Loucy (cell line): ENCODE measurements at regions not wholly inside any gene's neighbourhood (a gene's known extent, or its start where the extent isn't known, plus 50 kb on each side); places are given as distances from the start of the nearest gene placed in this dataset.

Experiments used
- H2AFZ ChIP-seq: fragments of 200-600 bp; sonication (generic); 2 replicates; pipeline ENCODE4 v1.6.0; 2016; ENCODE audit warnings: antibody characterized with exemption, mild to moderate bottlenecking, low read length, moderate library complexity
- H3F3A ChIP-seq: fragments of 200-600 bp; 2 replicates; pipeline ENCODE4 v1.6.0; 2016; ENCODE audit warnings: antibody characterized with exemption, low read depth, mild to moderate bottlenecking
- H3K27me3 ChIP-seq: fragments of 200-600 bp; sonication (generic); 2 replicates; pipeline ENCODE4 v1.6.1; 2014; ENCODE audit warnings: low read length, mild to moderate bottlenecking; ENCODE audit not compliant: insufficient read depth, poor library complexity, severe bottlenecking
- H3K36me3 ChIP-seq: fragments of 200-600 bp; sonication (generic); 2 replicates; pipeline ENCODE4 v1.6.1; 2016; ENCODE audit warnings: low read length; ENCODE audit not compliant: insufficient read depth
- H3K4me1 ChIP-seq: fragments of 200-600 bp; sonication (generic); 2 replicates; pipeline ENCODE4 v1.5.1; 2014; ENCODE audit warnings: low read length, mild to moderate bottlenecking; ENCODE audit not compliant: insufficient read depth, poor library complexity, severe bottlenecking
- H3K4me2 ChIP-seq: fragments of 200-600 bp; sonication (generic); 2 replicates; pipeline ENCODE4 v1.6.0; 2014; ENCODE audit warnings: antibody characterized with exemption, low read length, low read depth, mild to moderate bottlenecking; ENCODE audit not compliant: poor library complexity, severe bottlenecking
- H3K4me3 ChIP-seq: fragments of 200-600 bp; sonication (generic); 2 replicates; pipeline ENCODE4 v1.5.1; 2014; ENCODE audit warnings: low read length, mild to moderate bottlenecking, mixed read lengths; ENCODE audit not compliant: poor library complexity, severe bottlenecking
- H3K79me2 ChIP-seq: fragments of 200-600 bp; sonication (generic); 2 replicates; pipeline ENCODE4 v1.6.1; 2014; ENCODE audit warnings: low read length; ENCODE audit not compliant: insufficient read depth
- H3K9ac ChIP-seq: fragments of 200-600 bp; sonication (generic); 2 replicates; pipeline ENCODE4 v1.6.0; 2014; ENCODE audit warnings: mild to moderate bottlenecking, low read depth, low read length, moderate library complexity; ENCODE audit not compliant: poor library complexity, severe bottlenecking
- H3K9me2 ChIP-seq: fragments of 200-600 bp; sonication (generic); replicated peaks from 2 replicates; pipeline ENCODE4 v1.6.1; 2016; ENCODE audit warnings: low read depth, low read length, mixed read lengths
- H3K9me3 ChIP-seq: fragments of 200-600 bp; sonication (generic); 2 replicates; pipeline ENCODE4 v1.6.1; 2014; ENCODE audit warnings: mild to moderate bottlenecking, antibody characterized with exemption, low read length, low read depth; ENCODE audit not compliant: insufficient read depth
- H4K20me1 ChIP-seq: fragments of 200-600 bp; sonication (generic); 2 replicates; pipeline ENCODE4 v1.6.0; 2014; ENCODE audit warnings: antibody characterized with exemption, low read length, mild to moderate bottlenecking; ENCODE audit not compliant: insufficient read depth, poor library complexity, severe bottlenecking
- CTCF ChIP-seq: fragments of 200-600 bp; sonication (generic); conservative IDR thresholded peaks from 2 replicates; pipeline ENCODE4 v1.5.1; 2014; ENCODE audit warnings: mild to moderate bottlenecking, antibody characterized with exemption, low read length
- EZH2phosphoT487 ChIP-seq: fragments of 200-600 bp; IDR thresholded peaks from 2 replicates; pipeline ENCODE4 v1.6.1; 2018; ENCODE audit warnings: antibody characterized with exemption, mild to moderate bottlenecking, moderate library complexity, borderline replicate concordance

GRCh38 chr1:2868571-2869195 lies 67.2 kb upstream of the TTC34 start:
- H3F3A ChIP-seq, result no peaks in the 10 kb centered on the region
- H3K27me3 ChIP-seq, result no peaks in the 10 kb centered on the region
- H3K4me2 ChIP-seq, result no peak overlapping the region
- H3K36me3 ChIP-seq, result no peaks in the 10 kb centered on the region
- H3K9me2 ChIP-seq, result no peaks in the 10 kb centered on the region
- H3K79me2 ChIP-seq, result no peaks in the 10 kb centered on the region
- TF ChIP-seq CTCF, result no peak
- no peak for TF ChIP-seq EZH2phosphoT487
- no peaks in the 10 kb centered on the region for H4K20me1 ChIP-seq
- no peak overlapping the region for H3K9ac ChIP-seq
- no peak overlapping the region for H3K4me3 ChIP-seq
- H2AFZ ChIP-seq, result no peak overlapping the region
- H3K4me1 ChIP-seq, result no peaks in the 10 kb centered on the region
- H3K9me3 ChIP-seq, result peaks cover 7% of the 10 kb centered on the region; the same call in 1 of the 2 replicates

- no peaks in the 10 kb centered on the region for H3K27me3 ChIP-seq
- no peaks in the 10 kb centered on the region for H3K4me1 ChIP-seq
- H3K4me3 ChIP-seq, result no peak overlapping the region
- no peak overlapping the region for H3K4me2 ChIP-seq
- H3K36me3 ChIP-seq, result no peaks in the 10 kb centered on the region
- TF ChIP-seq CTCF, result no peak
- TF ChIP-seq EZH2phosphoT487, result no peak
- H3F3A ChIP-seq, result no peaks in the 10 kb centered on the region
- H4K20me1 ChIP-seq, result no peaks in the 10 kb centered on the region
- peaks cover 7% of the 10 kb centered on the region; the same call in 1 of the 2 replicates for H3K9me3 ChIP-seq
- H3K9me2 ChIP-seq, result no peaks in the 10 kb centered on the region
- H3K79me2 ChIP-seq, result no peaks in the 10 kb centered on the region
- H2AFZ ChIP-seq, result no peak overlapping the region
- no peak overlapping the region for H3K9ac ChIP-seq
Observed at GRCh38 chr1:2871246-2871815, 69.8 kb upstream of the TTC34 start.

GRCh38 chr1:2874207-2874606 lies 72.7 kb upstream of the TTC34 start:
- Histone ChIP-seq H2AFZ (no peak overlapping the region), H4K20me1 (no peaks in the 10 kb centered on the region), H3K9me2 (no peaks in the 10 kb centered on the region), H3K9ac (no peak overlapping the region), H3K36me3 (no peaks in the 10 kb centered on the region), H3K4me1 (no peaks in the 10 kb centered on the region), H3K4me3 (no peak overlapping the region), H3K4me2 (no peak overlapping the region), H3F3A (no peaks in the 10 kb centered on the region), H3K79me2 (no peaks in the 10 kb centered on the region), H3K27me3 (no peaks in the 10 kb centered on the region), H3K9me3 (peaks cover 7% of the 10 kb centered on the region; the same call in 1 of the 2 replicates)
- TF ChIP-seq EZH2phosphoT487 (no peak), CTCF (no peak)
